ENCODE measurements at regions not wholly inside any gene's neighbourhood (a gene's known extent, or its start where the extent isn't known, plus 50 kb on each side); places are given as distances from the start of the nearest gene placed in this dataset.

DNA sequence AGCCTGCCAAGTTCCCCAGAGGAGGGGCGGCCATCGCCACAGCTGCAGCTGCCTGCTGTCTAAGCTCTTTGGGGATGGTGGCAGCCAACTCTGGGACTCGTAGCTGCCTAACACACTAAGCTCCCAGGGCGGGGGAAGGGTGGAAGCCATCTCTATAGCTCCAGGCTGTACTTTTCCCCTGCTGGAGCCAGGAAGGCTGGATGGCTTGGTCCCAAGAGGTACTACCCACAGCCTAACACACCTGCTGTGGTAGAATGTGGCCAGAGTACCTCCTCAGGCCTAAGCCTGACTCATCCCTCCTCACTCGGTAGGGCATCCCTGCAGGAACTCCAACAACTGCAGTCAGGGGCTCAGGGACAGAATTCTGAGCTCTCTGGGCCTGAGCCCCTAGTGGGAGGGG, 151.7 kb upstream of the TAC1 start:
- Histone ChIP-seq H3K27ac (no peak overlapping the region), H3K36me3 (replicated peaks) (no peaks in the 10 kb centered on the region), H3K27me3 (replicated peaks) (no peaks in the 10 kb centered on the region), H3K4me3 (ENCODE audit: low read depth, low read length) (no peak overlapping the region)
- TF ChIP-seq, protein P1, sequence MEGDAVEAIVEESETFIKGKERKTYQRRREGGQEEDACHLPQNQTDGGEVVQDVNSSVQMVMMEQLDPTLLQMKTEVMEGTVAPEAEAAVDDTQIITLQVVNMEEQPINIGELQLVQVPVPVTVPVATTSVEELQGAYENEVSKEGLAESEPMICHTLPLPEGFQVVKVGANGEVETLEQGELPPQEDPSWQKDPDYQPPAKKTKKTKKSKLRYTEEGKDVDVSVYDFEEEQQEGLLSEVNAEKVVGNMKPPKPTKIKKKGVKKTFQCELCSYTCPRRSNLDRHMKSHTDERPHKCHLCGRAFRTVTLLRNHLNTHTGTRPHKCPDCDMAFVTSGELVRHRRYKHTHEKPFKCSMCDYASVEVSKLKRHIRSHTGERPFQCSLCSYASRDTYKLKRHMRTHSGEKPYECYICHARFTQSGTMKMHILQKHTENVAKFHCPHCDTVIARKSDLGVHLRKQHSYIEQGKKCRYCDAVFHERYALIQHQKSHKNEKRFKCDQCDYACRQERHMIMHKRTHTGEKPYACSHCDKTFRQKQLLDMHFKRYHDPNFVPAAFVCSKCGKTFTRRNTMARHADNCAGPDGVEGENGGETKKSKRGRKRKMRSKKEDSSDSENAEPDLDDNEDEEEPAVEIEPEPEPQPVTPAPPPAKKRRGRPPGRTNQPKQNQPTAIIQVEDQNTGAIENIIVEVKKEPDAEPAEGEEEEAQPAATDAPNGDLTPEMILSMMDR (IDR thresholded peaks at IDR 0.05; ENCODE audit: low read depth, low read length, missing control alignments) = no peak
- in situ Hi-C loops (cut with HindIII; ENCODE audit: low pct_ligation_motif_present, low sequenced_read_pairs) = no loop called here
- no peak for DNase-seq

GRCh38 chr7:97595439-97595838, 136.4 kb upstream of the TAC1 start:
- DNase-seq = no peak
- in situ Hi-C loops (cut with HindIII; ENCODE audit: low pct_ligation_motif_present, low sequenced_read_pairs) = no loop called here
- no peak overlapping the region for H3K4me3 ChIP-seq (ENCODE audit: low read depth, low read length)
- TF ChIP-seq, protein P1 (IDR thresholded peaks at IDR 0.05; ENCODE audit: low read depth, low read length, missing control alignments) = no peak
- no peaks in the 10 kb centered on the region for H3K27me3 ChIP-seq (replicated peaks)
- no peak overlapping the region for H3K27ac ChIP-seq
- H3K36me3 ChIP-seq (replicated peaks) = no peaks in the 10 kb centered on the region

DNA sequence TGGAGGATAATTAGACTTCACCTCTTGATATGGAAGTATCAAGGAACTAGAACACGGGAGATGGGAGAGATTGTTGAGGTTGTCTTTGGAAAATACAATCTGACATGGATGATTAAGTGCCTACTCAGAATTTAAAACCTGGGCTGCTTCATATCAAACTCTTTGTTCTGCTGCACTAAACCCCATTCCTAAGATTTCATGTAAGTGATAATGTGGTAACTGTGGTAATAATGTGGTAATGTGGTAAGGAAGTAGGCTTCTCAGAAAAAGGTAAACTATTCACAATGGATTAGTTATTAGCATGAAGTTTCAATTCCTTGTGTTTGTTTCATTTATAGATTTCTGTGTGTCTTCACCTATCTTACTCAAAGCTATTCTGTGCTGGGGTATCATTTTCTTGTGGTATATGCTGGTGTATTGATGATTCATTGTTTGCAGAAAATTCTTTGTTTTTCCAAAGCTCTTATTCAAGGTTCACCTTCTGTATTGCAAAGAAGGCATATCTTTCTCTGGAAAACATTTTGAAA, 129.9 kb upstream of the TAC1 start:
- no peaks in the 10 kb centered on the region for H3K36me3 ChIP-seq (replicated peaks)
- no peak overlapping the region for H3K27ac ChIP-seq
- TF ChIP-seq, protein P1 (IDR thresholded peaks at IDR 0.05; ENCODE audit: low read depth, low read length, missing control alignments) = no peak
- no peak overlapping the region for H3K4me3 ChIP-seq (ENCODE audit: low read depth, low read length)
- in situ Hi-C loops (cut with HindIII; ENCODE audit: low pct_ligation_motif_present, low sequenced_read_pairs) = no loop called here
- no peak for DNase-seq
- no peaks in the 10 kb centered on the region for H3K27me3 ChIP-seq (replicated peaks)

- in situ Hi-C loops (cut with HindIII; ENCODE audit: low pct_ligation_motif_present, low sequenced_read_pairs) = no loop called here
- no peak for DNase-seq
- Histone ChIP-seq H3K27ac (no peak overlapping the region), H3K4me3 (ENCODE audit: low read depth, low read length) (no peak overlapping the region), H3K36me3 (replicated peaks) (no peaks in the 10 kb centered on the region), H3K27me3 (replicated peaks) (no peaks in the 10 kb centered on the region)
- TF ChIP-seq, protein P1 (IDR thresholded peaks at IDR 0.05; ENCODE audit: low read depth, low read length, missing control alignments) = no peak
Measured at GRCh38 chr7:97620495-97620894, 111.4 kb upstream of the TAC1 start.

- Histone ChIP-seq H3K36me3 (replicated peaks) (no peaks in the 10 kb centered on the region), H3K27ac (no peak overlapping the region), H3K4me3 (ENCODE audit: low read depth, low read length) (no peak overlapping the region), H3K27me3 (replicated peaks) (no peaks in the 10 kb centered on the region)
- TF ChIP-seq, protein P1 (IDR thresholded peaks at IDR 0.05; ENCODE audit: low read depth, low read length, missing control alignments) = no peak
- in situ Hi-C loops (cut with HindIII; ENCODE audit: low pct_ligation_motif_present, low sequenced_read_pairs) = no loop called here
- no peak for DNase-seq
Measured at GRCh38 chr7:97623333-97623732, 108.6 kb upstream of the TAC1 start.

GRCh38 chr7:97630116-97630515, 101.8 kb upstream of the TAC1 start:
- Histone ChIP-seq H3K4me3 (ENCODE audit: low read depth, low read length) (no peak overlapping the region), H3K36me3 (replicated peaks) (no peaks in the 10 kb centered on the region), H3K27me3 (replicated peaks) (no peaks in the 10 kb centered on the region), H3K27ac (no peak overlapping the region)
- no peak for DNase-seq
- in situ Hi-C loops (cut with HindIII; ENCODE audit: low pct_ligation_motif_present, low sequenced_read_pairs) = no loop called here
- TF ChIP-seq, protein P1 (IDR thresholded peaks at IDR 0.05; ENCODE audit: low read depth, low read length, missing control alignments) = no peak

All from brain microvascular endothelial cell (primary cell).